ENCODE measurements at regions not wholly inside any gene's neighbourhood (a gene's known extent, or its start where the extent isn't known, plus 50 kb on each side); places are given as distances from the start of the nearest gene placed in this dataset.
A peak's percentile ranks its signal among the peaks of the same experiment; 100 is the strongest.

GRCh38 chr11:26891501-26891900, 102.4 kb upstream of the FIBIN start:
- no peak overlapping the region for H3K4me3 ChIP-seq (ENCODE audit: low read length)
- TF ChIP-seq CTCF (IDR thresholded peaks at IDR 0.05; ENCODE audit: insufficient read depth, low read depth, low read length, missing control alignments): no peak
- DNase-seq (ENCODE audit: low read depth): no peak

GRCh38 chr11:26896719-26897118, 97.2 kb upstream of the FIBIN start:
- no peak for TF ChIP-seq CTCF (IDR thresholded peaks at IDR 0.05; ENCODE audit: insufficient read depth, low read depth, low read length, missing control alignments)
- no peak for DNase-seq (ENCODE audit: low read depth)
- no peak overlapping the region for H3K4me3 ChIP-seq (ENCODE audit: low read length)

GRCh38 chr11:26898799-26899198, 95.1 kb upstream of the FIBIN start:
- peak; percentile 14 for DNase-seq (ENCODE audit: low read depth)
- no peak for TF ChIP-seq CTCF (IDR thresholded peaks at IDR 0.05; ENCODE audit: insufficient read depth, low read depth, low read length, missing control alignments)
- no peak overlapping the region for H3K4me3 ChIP-seq (ENCODE audit: low read length)

- TF ChIP-seq CTCF (IDR thresholded peaks at IDR 0.05; ENCODE audit: insufficient read depth, low read depth, low read length, missing control alignments): no peak
- no peak for DNase-seq (ENCODE audit: low read depth)
- H3K4me3 ChIP-seq (ENCODE audit: low read length): no peak overlapping the region
Observed at GRCh38 chr11:26901162-26901561, 92.8 kb upstream of the FIBIN start.

- no peak for TF ChIP-seq CTCF (IDR thresholded peaks at IDR 0.05; ENCODE audit: insufficient read depth, low read depth, low read length, missing control alignments)
- DNase-seq (ENCODE audit: low read depth): no peak
Observed at GRCh38 chr11:26904132-26904531, 89.8 kb upstream of the FIBIN start.

GRCh38 chr11:26904801-26905200, 89.1 kb upstream of the FIBIN start:
- H3K4me3 ChIP-seq (ENCODE audit: low read length): no peak overlapping the region
- no peak for TF ChIP-seq CTCF (IDR thresholded peaks at IDR 0.05; ENCODE audit: insufficient read depth, low read depth, low read length, missing control alignments)
- no peak for DNase-seq (ENCODE audit: low read depth)

More at GRCh38 chr11:26904132-26904531, 89.8 kb upstream of the FIBIN start:
- no peak overlapping the region for H3K4me3 ChIP-seq (ENCODE audit: low read length)

- TF ChIP-seq CTCF (IDR thresholded peaks at IDR 0.05; ENCODE audit: insufficient read depth, low read depth, low read length, missing control alignments): no peak
- peak; percentile 44 for DNase-seq (ENCODE audit: low read depth)
Observed at GRCh38 chr11:26905368-26905767, 88.5 kb upstream of the FIBIN start.

More at GRCh38 chr11:26905368-26905767, 88.5 kb upstream of the FIBIN start:
- no peak overlapping the region for H3K4me3 ChIP-seq (ENCODE audit: low read length)
